IPS DF 6.9 (cell line): ENCODE measurements at regions not wholly inside any gene's neighbourhood (a gene's known extent, or its start where the extent isn't known, plus 50 kb on each side); places are given as distances from the start of the nearest gene placed in this dataset.

Source experiments
- DNase-seq: peaks from one replicate; pipeline ENCODE4 v3.0.0-alpha.2; 2013; ENCODE audit warnings: low read depth, low spot score
- H3K27ac ChIP-seq: one replicate; pipeline ENCODE4 v1.5.1; 2013; ENCODE audit warnings: low read length, control low read depth
- H3K27me3 ChIP-seq: 2 replicates; pipeline ENCODE4 v1.6.1; 2013; ENCODE audit warnings: mild to moderate bottlenecking, low read length; ENCODE audit not compliant: control insufficient read depth, insufficient read depth
- H3K36me3 ChIP-seq: 2 replicates; pipeline ENCODE4 v1.6.1; 2013; ENCODE audit warnings: low read length; ENCODE audit not compliant: control insufficient read depth, insufficient read depth
- H3K4me1 ChIP-seq: 2 replicates; pipeline ENCODE4 v1.6.1; 2013; ENCODE audit warnings: low read length; ENCODE audit not compliant: control insufficient read depth, insufficient read depth
- H3K4me3 ChIP-seq: 2 replicates; pipeline ENCODE4 v1.5.1; 2013; ENCODE audit warnings: mild to moderate bottlenecking, low read length
- H3K9me3 ChIP-seq: 2 replicates; pipeline ENCODE4 v1.6.1; 2013; ENCODE audit warnings: low read length, inconsistent platforms; ENCODE audit not compliant: control insufficient read depth, insufficient read depth
- WGBS: extraction: QIAGEN DNeasy Blood & Tissue Kit; methylation state at CpG from one replicate; pipeline ENCODE4 v1.1.7; 2013; ENCODE audit warnings: mixed read lengths, missing lambda C conversion rate; ENCODE audit not compliant: insufficient read length, insufficient coverage; 5-methylcytosine and 5-hydroxymethylcytosine counted together

GRCh38 chr7:85452674-85453073 is 265.8 kb upstream of the SEMA3D start:
- Histone ChIP-seq H3K9me3 (no peaks in the 10 kb centered on the region), H3K36me3 (no peaks in the 10 kb centered on the region), H3K27me3 (no peaks in the 10 kb centered on the region), H3K27ac (no peak overlapping the region), H3K4me1 (no peaks in the 10 kb centered on the region), H3K4me3 (no peak overlapping the region)
- DNase-seq: no peak

DNA sequence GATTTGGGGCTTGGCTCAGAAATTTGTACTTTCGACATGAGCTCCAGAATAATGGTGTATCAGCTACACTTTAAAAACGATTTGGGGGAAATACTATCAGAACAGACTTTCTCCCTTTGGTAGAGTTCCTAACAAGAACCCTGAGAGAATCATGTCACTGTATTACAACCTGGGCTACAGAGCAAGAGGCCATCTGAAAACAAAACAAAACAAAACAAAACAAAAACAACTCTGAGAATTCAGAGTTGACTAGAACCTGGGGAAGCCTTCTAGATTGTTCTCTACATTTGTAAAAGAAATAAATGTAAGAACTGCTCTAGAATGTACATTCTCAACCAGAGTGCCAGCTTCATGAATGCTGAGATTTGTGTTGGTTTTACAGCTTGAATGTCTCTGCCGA is 262.6 kb upstream of the SEMA3D start:
- H3K4me1 ChIP-seq: no peaks in the 10 kb centered on the region
- no peaks in the 10 kb centered on the region for H3K36me3 ChIP-seq
- no CpG with 5 or more reads among the region's 3 CpGs for WGBS
- H3K9me3 ChIP-seq: no peaks in the 10 kb centered on the region
- no peak overlapping the region for H3K27ac ChIP-seq
- H3K27me3 ChIP-seq: no peaks in the 10 kb centered on the region
- no peak overlapping the region for H3K4me3 ChIP-seq
- DNase-seq: no peak

DNA sequence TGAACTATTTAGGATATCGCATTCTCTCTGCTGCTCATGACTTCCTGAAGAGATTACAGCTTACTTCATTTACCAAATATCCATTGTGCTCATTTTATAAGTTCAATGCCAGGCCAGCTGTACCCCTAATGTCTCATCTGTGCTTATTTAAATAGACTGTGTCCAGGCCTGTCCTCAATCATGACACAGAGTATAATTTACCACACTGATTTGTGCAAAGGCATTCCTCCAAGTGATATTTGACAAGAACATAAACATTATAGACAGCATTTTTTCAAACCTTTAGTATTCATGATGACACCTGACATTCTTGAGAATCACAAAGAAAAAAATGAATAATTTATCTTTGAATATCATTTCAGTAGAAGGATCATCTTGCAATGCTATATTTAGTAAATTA is 260.1 kb upstream of the SEMA3D start:
- no CpG with 5 or more reads among the region's 1 CpG for WGBS
- no peak overlapping the region for H3K4me3 ChIP-seq
- no peaks in the 10 kb centered on the region for H3K9me3 ChIP-seq
- H3K36me3 ChIP-seq: no peaks in the 10 kb centered on the region
- H3K4me1 ChIP-seq: no peaks in the 10 kb centered on the region
- DNase-seq: no peak
- H3K27me3 ChIP-seq: no peaks in the 10 kb centered on the region
- no peak overlapping the region for H3K27ac ChIP-seq

DNA sequence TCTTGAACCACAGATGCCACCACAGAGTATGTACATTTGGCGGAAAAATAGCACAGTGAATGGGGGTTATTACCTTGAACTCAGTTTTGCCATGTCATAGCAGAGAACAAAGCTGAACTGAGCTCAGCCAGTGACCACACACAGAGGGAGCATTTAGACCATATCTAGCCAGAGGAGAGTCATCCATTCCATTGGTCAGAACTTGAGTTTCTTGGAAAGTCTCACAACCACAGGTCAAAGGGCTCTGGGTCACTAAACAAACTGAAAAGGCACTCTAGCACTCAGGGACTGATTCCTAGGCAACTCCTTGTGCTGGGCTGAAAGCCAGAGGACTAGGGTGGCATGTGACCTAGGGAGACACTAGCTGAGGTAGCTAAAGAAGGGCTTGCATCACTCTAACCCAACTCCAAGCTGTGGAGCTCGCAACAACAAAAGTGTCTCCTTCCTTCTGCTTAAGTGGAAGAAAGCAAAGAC is 239.7 kb upstream of the SEMA3D start:
- Histone ChIP-seq H3K4me1 (no peaks in the 10 kb centered on the region), H3K9me3 (no peaks in the 10 kb centered on the region), H3K36me3 (no peaks in the 10 kb centered on the region), H3K4me3 (no peak overlapping the region), H3K27me3 (no peaks in the 10 kb centered on the region), H3K27ac (no peak overlapping the region)
- WGBS: no CpG with 5 or more reads among the region's 2 CpGs
- no peak for DNase-seq

DNA sequence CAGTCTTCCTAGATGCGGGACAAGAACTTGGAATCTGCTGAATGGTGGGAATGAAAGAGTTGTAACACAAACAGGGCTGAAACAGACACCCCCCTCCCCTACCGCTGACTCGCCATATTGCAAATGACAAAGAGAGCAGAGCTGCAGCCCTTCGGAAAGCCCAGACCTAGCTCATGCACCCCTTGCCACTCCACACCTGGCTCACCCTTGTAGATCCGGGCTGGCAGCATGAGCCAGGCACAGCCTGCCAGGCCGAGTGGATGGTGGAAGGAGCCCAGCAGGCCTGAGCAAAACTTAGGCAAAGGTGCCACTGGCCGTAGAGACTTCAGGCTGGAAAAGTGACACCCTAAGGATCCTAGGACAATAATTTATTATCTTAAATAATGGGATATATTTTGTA is 237.4 kb upstream of the SEMA3D start:
- DNase-seq: no peak

DNA sequence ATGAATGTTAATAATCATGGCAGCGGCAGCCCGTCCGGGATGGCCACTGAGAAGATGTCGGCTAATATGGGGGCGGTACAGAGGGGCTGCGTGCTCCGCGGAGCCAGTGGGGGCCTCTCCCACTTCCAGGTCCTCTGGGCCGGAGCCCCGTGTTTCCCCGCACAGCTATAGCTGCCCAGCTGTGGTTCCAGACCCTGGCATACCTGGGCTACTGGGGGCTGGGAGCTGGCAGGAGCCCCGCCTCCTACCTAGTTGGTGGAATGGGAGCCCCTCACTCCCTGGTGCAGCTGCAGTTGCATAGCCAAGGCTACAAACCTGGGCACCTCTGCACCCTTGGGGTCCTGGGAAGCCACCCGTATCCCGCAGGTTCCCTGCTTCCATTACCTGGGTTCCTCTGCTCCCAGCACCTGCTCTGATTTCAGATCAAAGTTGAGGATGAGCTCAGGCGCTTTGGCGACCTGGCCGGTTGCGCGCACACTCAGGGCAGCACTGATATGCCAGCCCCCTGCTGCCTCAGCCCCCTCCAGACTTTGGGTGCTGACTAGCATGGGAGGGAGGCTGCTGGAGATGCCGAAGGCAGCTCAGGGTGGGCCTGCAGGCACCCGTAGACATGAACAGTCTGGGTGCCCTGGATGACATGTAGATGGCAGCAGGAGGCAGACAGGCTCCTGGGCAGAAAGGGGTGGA is 236.5 kb upstream of the SEMA3D start:
- DNase-seq: no peak
- H3K27ac ChIP-seq: no peak overlapping the region
- H3K36me3 ChIP-seq: no peaks in the 10 kb centered on the region
- no peak overlapping the region for H3K4me3 ChIP-seq
- no peaks in the 10 kb centered on the region for H3K27me3 ChIP-seq
- WGBS: no CpG with 5 or more reads among the region's 21 CpGs
- H3K9me3 ChIP-seq: no peaks in the 10 kb centered on the region
- H3K4me1 ChIP-seq: no peaks in the 10 kb centered on the region

More for the DNA sequence above, 237.4 kb upstream of the SEMA3D start:
- H3K36me3 ChIP-seq: no peaks in the 10 kb centered on the region
- WGBS: no CpG with 5 or more reads among the region's 7 CpGs
- H3K9me3 ChIP-seq: no peaks in the 10 kb centered on the region
- no peak overlapping the region for H3K4me3 ChIP-seq
- no peaks in the 10 kb centered on the region for H3K4me1 ChIP-seq
- no peaks in the 10 kb centered on the region for H3K27me3 ChIP-seq
- no peak overlapping the region for H3K27ac ChIP-seq

- WGBS: no CpG with 5 or more reads among the region's 1 CpG
Observed at GRCh38 chr7:85415743-85416142, 228.9 kb upstream of the SEMA3D start.

GRCh38 chr7:85413718-85414117 is 226.9 kb upstream of the SEMA3D start:
- H3K27ac ChIP-seq: no peak overlapping the region
- H3K4me1 ChIP-seq: no peaks in the 10 kb centered on the region
- H3K4me3 ChIP-seq: no peak overlapping the region
- H3K27me3 ChIP-seq: no peaks in the 10 kb centered on the region
- no peaks in the 10 kb centered on the region for H3K9me3 ChIP-seq
- H3K36me3 ChIP-seq: no peaks in the 10 kb centered on the region
- no peak for DNase-seq
- WGBS: no CpG with 5 or more reads among the region's 6 CpGs

More at GRCh38 chr7:85415743-85416142, 228.9 kb upstream of the SEMA3D start:
- no peaks in the 10 kb centered on the region for H3K27me3 ChIP-seq
- H3K9me3 ChIP-seq: no peaks in the 10 kb centered on the region
- H3K36me3 ChIP-seq: no peaks in the 10 kb centered on the region
- no peak overlapping the region for H3K4me3 ChIP-seq
- no peaks in the 10 kb centered on the region for H3K4me1 ChIP-seq
- no peak overlapping the region for H3K27ac ChIP-seq
- DNase-seq: no peak

- no peak for DNase-seq
- Histone ChIP-seq H3K36me3 (no peaks in the 10 kb centered on the region), H3K27me3 (no peaks in the 10 kb centered on the region), H3K9me3 (no peaks in the 10 kb centered on the region), H3K4me3 (no peak overlapping the region), H3K4me1 (no peaks in the 10 kb centered on the region), H3K27ac (no peak overlapping the region)
- no CpG with 5 or more reads among the region's 3 CpGs for WGBS
Observed at GRCh38 chr7:85412912-85413311, 226.1 kb upstream of the SEMA3D start.

DNA sequence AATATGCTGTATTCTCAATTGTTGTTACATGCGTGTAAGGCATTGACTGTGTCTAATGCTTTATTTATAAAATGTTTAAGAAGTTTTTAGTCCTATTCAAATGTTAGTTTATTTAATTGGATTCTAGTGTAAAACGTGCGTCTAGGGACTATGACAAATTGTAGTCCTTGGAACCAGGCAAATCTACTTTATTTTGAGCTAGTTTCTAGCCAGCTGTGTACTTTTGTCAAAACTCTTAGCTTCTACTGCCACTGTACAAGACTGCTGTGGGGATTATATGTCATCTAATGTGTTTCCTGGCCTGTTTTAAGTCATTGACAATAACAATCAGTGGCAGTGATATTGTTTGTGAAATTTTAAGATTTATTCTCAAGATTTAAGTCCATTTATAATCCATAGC is 220.5 kb upstream of the SEMA3D start:
- Histone ChIP-seq H3K9me3 (no peaks in the 10 kb centered on the region), H3K27me3 (no peaks in the 10 kb centered on the region), H3K4me1 (no peaks in the 10 kb centered on the region), H3K27ac (no peak overlapping the region), H3K36me3 (no peaks in the 10 kb centered on the region), H3K4me3 (no peak overlapping the region)
- no CpG with 5 or more reads among the region's 3 CpGs for WGBS
- no peak for DNase-seq
